Sigmoid colon (tissue), 6 donors: ENCODE measurements at regions not wholly inside any gene's neighbourhood (a gene's known extent, or its start where the extent isn't known, plus 50 kb on each side); places are given as distances from the start of the nearest gene placed in this dataset.
A peak's percentile ranks its signal among the peaks of the same experiment; 100 is the strongest.

ENCODE experiments used
- DNase-seq: peaks from one replicate; pipeline ENCODE4 v3.0.0-alpha.2; 2019
- H3K27ac ChIP-seq, 4 donors: fragments of 200-600 bp; sonication (generic); one replicate each; pipeline ENCODE4 v1.5.1; 2016 to 2019; ENCODE audit warnings: mild to moderate bottlenecking in 1 of 4
- H3K27me3 ChIP-seq, 3 donors: fragments of 200-600 bp; sonication (generic); one replicate each; pipeline ENCODE4 v1.5.1; 2019; ENCODE audit warnings: mild to moderate bottlenecking in 1 of 3
- H3K36me3 ChIP-seq, 4 donors: fragments of 200-600 bp; sonication (generic); one replicate each; pipeline ENCODE4 v1.5.1; 2016 to 2019
- H3K4me1 ChIP-seq, 4 donors: fragments of 200-600 bp; sonication (generic); one replicate each; pipeline ENCODE4 v1.5.1; 2017 to 2019
- H3K4me3 ChIP-seq, 4 donors: fragments of 200-600 bp; sonication (generic); one replicate each; pipeline ENCODE4 v1.5.1; 2017 to 2019; ENCODE audit warnings: mild to moderate bottlenecking in 2 of 4, moderate library complexity in 1 of 4
- H3K9me3 ChIP-seq, 4 donors: fragments of 200-600 bp in 3 of 4; sonication (generic) in 3 of 4; one replicate each; pipeline versions ENCODE4 v1.5.1 to v1.6.1; 2013 to 2019
- EP300 ChIP-seq, 4 donors: sonication (generic); formaldehyde crosslinking; IDR thresholded peaks; one replicate each; pipeline ENCODE4 v1.6.1; 2017; ENCODE audit warnings: antibody characterized with exemption in 4 of 4
- POLR2A ChIP-seq, 2 donors: fragments of 450-650 bp; IDR thresholded peaks; one replicate each; pipeline ENCODE4 v1.6.1; 2016; ENCODE audit warnings: antibody characterized with exemption in 2 of 2, mild to moderate bottlenecking in 2 of 2, moderate library complexity in 2 of 2
- POLR2AphosphoS5 ChIP-seq, 4 donors: sonication (generic); formaldehyde crosslinking; IDR thresholded peaks; one replicate each; pipeline ENCODE4 v1.6.1; 2017; ENCODE audit warnings: antibody characterized with exemption in 4 of 4
- WGBS, 2 donors: extraction: QIAGEN DNeasy Blood & Tissue Kit; methylation state at CpG; one replicate each; pipeline ENCODE4 v1.1.7; 2013; 5-methylcytosine and 5-hydroxymethylcytosine counted together
- intact Hi-C: fragments of 100-400 bp; cut with DNase I; formaldehyde crosslinking; loops from one replicate; pipeline ENCODE4 v1.15.1; 2023
- TF ChIP-seq, protein P1 (sequence below), 4 experiments: fragments of 450-650 bp in 3 of 4; fragments of 200-600 bp in 1 of 4; IDR thresholded peaks; one replicate each; pipeline ENCODE4 v1.5.1; 2016 to 2019; ENCODE audit warnings: antibody characterized with exemption in 4 of 4, mild to moderate bottlenecking in 3 of 4, moderate library complexity in 2 of 4
- donor health status: healthy with polysubstance abuse.
- donor health status: healthy.

DNA sequence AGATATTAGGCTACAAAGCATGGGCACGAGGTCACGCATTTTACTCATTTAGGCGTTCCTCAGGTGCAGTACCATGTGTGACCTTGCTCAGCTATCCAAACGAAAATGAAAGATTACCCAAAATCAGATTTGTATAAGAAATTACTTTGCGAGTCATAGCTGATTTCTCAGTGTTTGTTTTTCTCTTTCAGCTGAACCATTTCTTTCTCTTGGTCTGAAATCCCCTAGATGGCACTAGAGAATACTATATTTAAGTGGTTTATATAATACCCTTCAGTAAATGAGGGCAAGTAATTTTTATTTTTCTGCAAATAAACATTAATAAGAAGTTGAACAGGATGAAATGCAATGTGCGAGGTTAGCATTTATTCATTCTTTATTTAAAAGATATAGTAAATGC lies 496.6 kb downstream of the STIM2 start:
- H3K9me3 ChIP-seq, result no peaks in the 10 kb centered on the region
- H3K27ac ChIP-seq, result no peak overlapping the region
- H3K27me3 ChIP-seq, result no peaks in the 10 kb centered on the region
- no peaks in the 10 kb centered on the region for H3K36me3 ChIP-seq
- no peak overlapping the region for H3K4me3 ChIP-seq
- 51 to 64% methylated on average over 6 of the region's 6 CpGs for WGBS, 2 donors
- no peak for DNase-seq
- intact Hi-C loops, result loop anchor here (10.0 kb wide), 1 partner anchor 312 kb away; no protein-coding TSS in a partner anchor
- peaks cover 0 to 18% (median 14%) of the 10 kb centered on the region in 4 donors for H3K4me1 ChIP-seq
- TF ChIP-seq EP300 (IDR thresholded peaks at IDR 0.05), result no peak
- no peak for TF ChIP-seq POLR2AphosphoS5 (IDR thresholded peaks at IDR 0.05)
- TF ChIP-seq, protein P1, sequence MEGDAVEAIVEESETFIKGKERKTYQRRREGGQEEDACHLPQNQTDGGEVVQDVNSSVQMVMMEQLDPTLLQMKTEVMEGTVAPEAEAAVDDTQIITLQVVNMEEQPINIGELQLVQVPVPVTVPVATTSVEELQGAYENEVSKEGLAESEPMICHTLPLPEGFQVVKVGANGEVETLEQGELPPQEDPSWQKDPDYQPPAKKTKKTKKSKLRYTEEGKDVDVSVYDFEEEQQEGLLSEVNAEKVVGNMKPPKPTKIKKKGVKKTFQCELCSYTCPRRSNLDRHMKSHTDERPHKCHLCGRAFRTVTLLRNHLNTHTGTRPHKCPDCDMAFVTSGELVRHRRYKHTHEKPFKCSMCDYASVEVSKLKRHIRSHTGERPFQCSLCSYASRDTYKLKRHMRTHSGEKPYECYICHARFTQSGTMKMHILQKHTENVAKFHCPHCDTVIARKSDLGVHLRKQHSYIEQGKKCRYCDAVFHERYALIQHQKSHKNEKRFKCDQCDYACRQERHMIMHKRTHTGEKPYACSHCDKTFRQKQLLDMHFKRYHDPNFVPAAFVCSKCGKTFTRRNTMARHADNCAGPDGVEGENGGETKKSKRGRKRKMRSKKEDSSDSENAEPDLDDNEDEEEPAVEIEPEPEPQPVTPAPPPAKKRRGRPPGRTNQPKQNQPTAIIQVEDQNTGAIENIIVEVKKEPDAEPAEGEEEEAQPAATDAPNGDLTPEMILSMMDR (IDR thresholded peaks at IDR 0.05), result peak in 2 of 4 experiments; percentile 7 to 38

DNA sequence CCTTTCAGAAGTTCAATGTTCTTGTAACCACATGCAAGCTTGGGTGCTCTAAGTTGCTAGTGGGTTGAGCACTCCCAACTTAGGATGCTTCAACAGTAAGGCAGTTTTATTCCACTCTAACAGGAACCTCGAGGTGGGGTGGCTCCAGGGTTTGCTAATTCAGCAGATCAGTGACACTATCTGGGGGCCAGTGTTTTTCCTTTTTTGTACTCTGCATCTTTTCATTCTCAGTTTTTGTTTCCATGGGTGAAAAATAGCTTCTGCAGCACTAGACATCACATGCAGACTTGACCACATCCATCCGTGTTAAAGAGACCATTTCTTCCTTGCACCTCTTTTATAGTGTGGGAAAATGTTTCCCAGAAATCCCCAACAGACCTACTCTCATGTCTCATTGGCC lies 497.6 kb downstream of the STIM2 start:
- intact Hi-C loops, result loop anchor here (10.0 kb wide), 1 partner anchor 313 kb away; no protein-coding TSS in a partner anchor
- H3K27me3 ChIP-seq, result no peaks in the 10 kb centered on the region
- no peaks in the 10 kb centered on the region for H3K36me3 ChIP-seq
- H3K4me3 ChIP-seq, result no peak overlapping the region
- DNase-seq, result no peak
- H3K27ac ChIP-seq, result no peak overlapping the region
- no peaks in the 10 kb centered on the region for H3K9me3 ChIP-seq
- H3K4me1 ChIP-seq, result peaks cover 0 to 21% (median 14%) of the 10 kb centered on the region in 4 donors
- 46 to 60% methylated on average over 2 of the region's 2 CpGs for WGBS, 2 donors
- TF ChIP-seq POLR2A (IDR thresholded peaks at IDR 0.05) (no peak), EP300 (IDR thresholded peaks at IDR 0.05) (no peak), POLR2AphosphoS5 (IDR thresholded peaks at IDR 0.05) (no peak)
- TF ChIP-seq, protein P1 (IDR thresholded peaks at IDR 0.05), result no peak

DNA sequence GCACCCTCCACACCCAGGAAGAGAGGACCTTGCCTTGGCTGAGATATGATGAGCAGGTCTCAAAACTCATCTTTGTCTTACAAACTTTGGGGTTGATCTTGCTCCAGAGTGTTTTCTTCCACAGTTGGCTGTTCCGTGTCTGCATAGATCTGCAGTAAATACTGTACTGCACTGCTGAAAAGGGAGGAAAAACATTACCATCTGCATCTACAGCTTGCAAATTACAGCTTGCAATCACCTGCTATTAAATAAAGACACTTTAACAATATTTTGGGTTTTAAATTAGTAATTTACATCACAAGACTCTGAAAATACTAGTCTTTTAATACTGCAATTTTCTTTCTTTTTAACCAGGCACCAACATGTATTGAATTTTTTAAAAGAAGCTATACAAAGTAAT lies 499.5 kb downstream of the STIM2 start:
- no peaks in the 10 kb centered on the region for H3K36me3 ChIP-seq
- no peaks in the 10 kb centered on the region for H3K27me3 ChIP-seq
- no peak for DNase-seq
- 72 to 80% methylated on average over 1 of the region's 1 CpG for WGBS, 2 donors
- intact Hi-C loops, result no loop called here
- no peaks in the 10 kb centered on the region for H3K9me3 ChIP-seq
- TF ChIP-seq POLR2A (IDR thresholded peaks at IDR 0.05), result no peak
- TF ChIP-seq EP300 (IDR thresholded peaks at IDR 0.05), result no peak
- no peak for TF ChIP-seq POLR2AphosphoS5 (IDR thresholded peaks at IDR 0.05)
- TF ChIP-seq, protein P1 (IDR thresholded peaks at IDR 0.05), result no peak
- H3K4me3 ChIP-seq, result no peak overlapping the region
- H3K27ac ChIP-seq, result peak overlapping the region in 2 of 4 donors; percentile 39 to 69
- peaks cover 0 to 21% (median 14%) of the 10 kb centered on the region in 4 donors for H3K4me1 ChIP-seq

DNA sequence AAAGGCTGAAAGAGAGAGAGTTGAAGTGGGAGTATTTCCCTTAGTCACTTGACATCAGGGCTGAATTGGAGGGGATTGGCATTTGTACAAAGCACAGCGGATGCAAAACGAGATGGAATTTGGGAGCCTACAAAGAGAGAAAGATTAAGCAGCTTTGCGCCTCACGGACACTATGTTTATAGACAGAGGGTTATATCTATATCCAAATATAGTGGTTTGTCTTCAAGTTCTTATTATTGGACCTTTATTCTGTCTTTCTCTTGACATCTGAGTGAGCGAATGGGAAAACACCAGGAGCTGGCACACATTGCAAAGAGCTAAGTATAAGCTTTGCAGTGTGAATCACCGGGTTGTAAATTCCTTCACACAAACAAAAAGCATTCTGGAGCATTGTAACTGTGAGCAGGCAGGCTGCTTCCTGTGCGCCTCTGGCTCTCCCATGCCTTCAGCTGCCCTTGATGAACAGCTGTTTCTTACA lies 500.2 kb downstream of the STIM2 start:
- DNase-seq, result peak; percentile 65
- WGBS, 2 donors, result 24 to 40% methylated on average over 7 of the region's 7 CpGs
- Histone ChIP-seq H3K27ac (peak overlapping the region; percentile 39 to 69 (median 50)), H3K36me3 (no peaks in the 10 kb centered on the region), H3K4me3 (peak overlapping the region in 3 of 4 donors; percentile 1 to 24 (median 20)), H3K27me3 (no peaks in the 10 kb centered on the region), H3K4me1 (peaks cover 0 to 21% (median 14%) of the 10 kb centered on the region in 4 donors), H3K9me3 (no peaks in the 10 kb centered on the region)
- intact Hi-C loops, result no loop called here
- TF ChIP-seq, protein P1 (IDR thresholded peaks at IDR 0.05), result no peak
- TF ChIP-seq POLR2A (IDR thresholded peaks at IDR 0.05), result no peak
- TF ChIP-seq POLR2AphosphoS5 (IDR thresholded peaks at IDR 0.05), result peak in 2 of 4 donors; percentile 11 to 28

DNA sequence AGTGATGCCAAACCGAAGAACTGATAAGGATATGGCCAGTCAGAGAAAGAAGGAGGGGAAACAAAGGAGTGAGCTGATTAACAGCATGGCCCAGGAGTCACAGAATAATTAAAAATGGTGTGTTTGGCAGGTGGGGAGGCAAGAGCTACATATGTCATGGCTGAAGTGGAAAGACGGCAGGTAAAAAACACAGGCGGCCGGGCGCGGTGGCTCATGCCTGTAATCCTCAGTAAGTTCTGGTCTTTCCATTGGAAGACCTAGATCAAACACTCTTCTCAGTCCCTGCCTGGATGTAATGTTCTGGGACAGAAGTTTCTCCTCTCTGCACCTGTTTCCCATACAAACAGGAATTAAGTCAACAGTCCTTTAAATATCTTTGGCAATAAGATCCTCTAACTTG lies 503.9 kb downstream of the STIM2 start:
- WGBS, 2 donors, result 94 to 95% methylated on average over 6 of the region's 6 CpGs

More for the DNA sequence above, 503.9 kb downstream of the STIM2 start:
- Histone ChIP-seq H3K4me1 (peaks cover 0 to 21% (median 14%) of the 10 kb centered on the region in 4 donors), H3K4me3 (no peak overlapping the region), H3K27me3 (no peaks in the 10 kb centered on the region), H3K9me3 (no peaks in the 10 kb centered on the region), H3K27ac (no peak overlapping the region), H3K36me3 (no peaks in the 10 kb centered on the region)
- TF ChIP-seq, protein P1 (IDR thresholded peaks at IDR 0.05), result no peak
- TF ChIP-seq EP300 (IDR thresholded peaks at IDR 0.05), result no peak
- no peak for TF ChIP-seq POLR2A (IDR thresholded peaks at IDR 0.05)
- TF ChIP-seq POLR2AphosphoS5 (IDR thresholded peaks at IDR 0.05), result no peak
- DNase-seq, result no peak
- intact Hi-C loops, result no loop called here
